Endothelial cell of umbilical vein (primary cell): ENCODE measurements at regions not wholly inside any gene's neighbourhood (a gene's known extent, or its start where the extent isn't known, plus 50 kb on each side); places are given as distances from the start of the nearest gene placed in this dataset.

ENCODE experiments used
- CTCF ChIP-seq, 2 donors: IDR thresholded peaks; 1 replicate in 1 of 2; 2 replicates in 1 of 2; pipeline ENCODE4 v1.5.1; 2011; ENCODE audit warnings: low read length in 2 of 2, mild to moderate bottlenecking in 2 of 2, moderate library complexity in 2 of 2, control low read depth in 1 of 2, inconsistent platforms in 1 of 2, low read depth in 1 of 2; ENCODE audit not compliant: insufficient read depth in 1 of 2; ENCODE audit errors: extremely low read depth in 1 of 2
- JUN ChIP-seq: IDR thresholded peaks from 2 replicates; pipeline ENCODE4 v1.6.1; 2011; ENCODE audit warnings: borderline replicate concordance, low read depth; ENCODE audit not compliant: insufficient read length, insufficient read depth
- MAX ChIP-seq: IDR thresholded peaks from 2 replicates; pipeline ENCODE4 v1.6.1; 2011; ENCODE audit not compliant: insufficient read depth, insufficient read length
- MYC ChIP-seq: IDR thresholded peaks from one replicate; pipeline ENCODE4 v1.6.1; 2011; ENCODE audit warnings: mild to moderate bottlenecking, low read depth, low read length
- POLR2AphosphoS5 ChIP-seq: IDR thresholded peaks from 2 replicates; pipeline ENCODE4 v1.6.1; 2012; ENCODE audit warnings: low read depth, mild to moderate bottlenecking, control low read depth, low read length, moderate library complexity; ENCODE audit not compliant: insufficient read depth

- no peak for TF ChIP-seq MAX
- TF ChIP-seq CTCF (IDR thresholded peaks at IDR 0.05; ENCODE audit: extremely low read depth in 1 of 2, insufficient read depth in 1 of 2, low read depth in 1 of 2, low read length in 2 of 2) = no peak
- no peak for TF ChIP-seq POLR2AphosphoS5
- no peak for TF ChIP-seq MYC
- TF ChIP-seq JUN = no peak
These were observed 329.5 kb downstream of the NPHP4 start for GRCh38 chr1:5662744-5663126.
